OCI-LY1 (cell line): ENCODE measurements at regions not wholly inside any gene's neighbourhood (a gene's known extent, or its start where the extent isn't known, plus 50 kb on each side); places are given as distances from the start of the nearest gene placed in this dataset.

Experiments
- H2AFZ ChIP-seq: fragments of 200-600 bp; sonication (generic), shearing (Covaris generic); 2 replicates; pipeline ENCODE4 v1.6.0; 2014; ENCODE audit warnings: antibody characterized with exemption, mild to moderate bottlenecking, low read length
- H3F3A ChIP-seq: fragments of 200-600 bp; sonication (generic), shearing (Covaris generic); 2 replicates; pipeline ENCODE4 v1.6.0; 2014; ENCODE audit warnings: mild to moderate bottlenecking, antibody characterized with exemption, low read length, moderate library complexity; ENCODE audit not compliant: insufficient read depth
- H3K27ac ChIP-seq: fragments of 200-600 bp; sonication (generic); 2 replicates; pipeline ENCODE4 v1.5.1; 2014; ENCODE audit warnings: low read length, mixed run types, mild to moderate bottlenecking, low read depth; ENCODE audit not compliant: poor library complexity, severe bottlenecking
- H3K27me3 ChIP-seq: fragments of 200-600 bp; sonication (generic); 2 replicates; pipeline ENCODE4 v1.6.0; 2014; ENCODE audit warnings: antibody characterized with exemption, mild to moderate bottlenecking, low read length, moderate library complexity; ENCODE audit not compliant: insufficient read depth
- H3K36me3 ChIP-seq: fragments of 200-600 bp; sonication (generic); 2 replicates; pipeline ENCODE4 v1.6.1; 2014; ENCODE audit warnings: mild to moderate bottlenecking, antibody characterized with exemption, low read length, moderate library complexity, mixed read lengths; ENCODE audit not compliant: insufficient read depth
- H3K4me1 ChIP-seq: fragments of 200-600 bp; sonication (generic); 2 replicates; pipeline ENCODE4 v1.5.1; 2014; ENCODE audit warnings: mild to moderate bottlenecking, low read length, moderate library complexity; ENCODE audit not compliant: insufficient read depth, severe bottlenecking
- H3K4me2 ChIP-seq: fragments of 200-600 bp; sonication (generic), shearing (Covaris generic); 2 replicates; pipeline ENCODE4 v1.6.1; 2014; ENCODE audit warnings: low read length
- H3K4me3 ChIP-seq: fragments of 200-600 bp; sonication (generic); 2 replicates; pipeline ENCODE4 v1.5.1; 2014; ENCODE audit warnings: low read length, low read depth, mild to moderate bottlenecking, mixed read lengths; ENCODE audit not compliant: poor library complexity, severe bottlenecking
- H3K79me2 ChIP-seq: fragments of 200-600 bp; shearing (Covaris generic); 2 replicates; pipeline ENCODE4 v1.6.1; 2016; ENCODE audit warnings: mixed run types, low read length, mixed read lengths; ENCODE audit not compliant: insufficient read depth
- H3K9ac ChIP-seq: fragments of 200-600 bp; sonication (generic), shearing (Covaris generic); 2 replicates; pipeline ENCODE4 v1.6.1; 2014; ENCODE audit warnings: mild to moderate bottlenecking, low read length, mixed read lengths
- H3K9me2 ChIP-seq: fragments of 200-600 bp; sonication (generic), shearing (Covaris generic); 2 replicates; pipeline ENCODE4 v1.6.1; 2014; ENCODE audit warnings: low read depth, mild to moderate bottlenecking, low read length, mixed read lengths
- H3K9me3 ChIP-seq: fragments of 200-600 bp; shearing (Covaris generic); 2 replicates; pipeline ENCODE4 v1.6.1; 2014; ENCODE audit warnings: low read length, mixed read lengths
- H4K20me1 ChIP-seq: fragments of 200-600 bp; sonication (generic), shearing (Covaris generic); 2 replicates; pipeline ENCODE4 v1.6.0; 2016; ENCODE audit warnings: mild to moderate bottlenecking, low read length; ENCODE audit not compliant: insufficient read depth
- CTCF ChIP-seq: fragments of 200-600 bp; sonication (generic), shearing (Covaris generic); IDR thresholded peaks from 2 replicates; pipeline ENCODE4 v1.5.1; 2017; ENCODE audit warnings: mild to moderate bottlenecking, antibody characterized with exemption, low read length, moderate library complexity, mixed read lengths
- EZH2 ChIP-seq: fragments of 200-600 bp; sonication (generic), shearing (Covaris generic); IDR thresholded peaks from 2 replicates; pipeline ENCODE4 v1.8.0; 2017; ENCODE audit warnings: borderline replicate concordance, mixed run types, mild to moderate bottlenecking, antibody characterized with exemption, low read length, moderate library complexity, mixed read lengths

- no peaks in the 10 kb centered on the region for H3K36me3 ChIP-seq
- no peak overlapping the region for H3K4me3 ChIP-seq
- no peak overlapping the region for H3K27ac ChIP-seq
- no peaks in the 10 kb centered on the region for H3K79me2 ChIP-seq
- H2AFZ ChIP-seq, result no peak overlapping the region
- H4K20me1 ChIP-seq, result no peaks in the 10 kb centered on the region
- no peaks in the 10 kb centered on the region for H3K27me3 ChIP-seq
- H3K9me3 ChIP-seq, result no peaks in the 10 kb centered on the region
- TF ChIP-seq EZH2 (no peak), CTCF (no peak)
- H3F3A ChIP-seq, result no peaks in the 10 kb centered on the region
- no peak overlapping the region for H3K9ac ChIP-seq
- no peaks in the 10 kb centered on the region for H3K9me2 ChIP-seq
- no peaks in the 10 kb centered on the region for H3K4me1 ChIP-seq
- H3K4me2 ChIP-seq, result no peak overlapping the region
Observed at GRCh38 chr3:103083848-103084631, 649.2 kb downstream of the ZPLD1 start.

GRCh38 chr3:103085465-103085864 lies 650.6 kb downstream of the ZPLD1 start:
- Histone ChIP-seq H3K79me2 (no peaks in the 10 kb centered on the region), H3K36me3 (no peaks in the 10 kb centered on the region), H3K4me3 (no peak overlapping the region), H3K9ac (no peak overlapping the region), H3K9me3 (no peaks in the 10 kb centered on the region), H2AFZ (no peak overlapping the region), H3K4me2 (no peak overlapping the region), H3K27me3 (no peaks in the 10 kb centered on the region), H3F3A (no peaks in the 10 kb centered on the region), H3K4me1 (no peaks in the 10 kb centered on the region), H3K9me2 (no peaks in the 10 kb centered on the region), H4K20me1 (no peaks in the 10 kb centered on the region), H3K27ac (no peak overlapping the region)
- TF ChIP-seq EZH2 (no peak), CTCF (no peak)

- no peaks in the 10 kb centered on the region for H3K79me2 ChIP-seq
- H3K9me2 ChIP-seq, result no peaks in the 10 kb centered on the region
- H3K9ac ChIP-seq, result no peak overlapping the region
- no peak overlapping the region for H3K4me2 ChIP-seq
- H3K27ac ChIP-seq, result no peak overlapping the region
- no peaks in the 10 kb centered on the region for H3F3A ChIP-seq
- H3K36me3 ChIP-seq, result no peaks in the 10 kb centered on the region
- no peaks in the 10 kb centered on the region for H4K20me1 ChIP-seq
- H3K4me3 ChIP-seq, result no peak overlapping the region
- no peaks in the 10 kb centered on the region for H3K27me3 ChIP-seq
- H2AFZ ChIP-seq, result no peak overlapping the region
- H3K9me3 ChIP-seq, result no peaks in the 10 kb centered on the region
- no peaks in the 10 kb centered on the region for H3K4me1 ChIP-seq
- TF ChIP-seq EZH2 (no peak), CTCF (no peak)
Observed at GRCh38 chr3:103089758-103090157, 654.9 kb downstream of the ZPLD1 start.
